ENCODE measurements at regions not wholly inside any gene's neighbourhood (a gene's known extent, or its start where the extent isn't known, plus 50 kb on each side); places are given as distances from the start of the nearest gene placed in this dataset.

- Histone ChIP-seq H3K79me2 (ENCODE audit: insufficient read depth, low read length) (no peaks in the 10 kb centered on the region), H2AFZ (ENCODE audit: low read depth, low read length, poor library complexity, severe bottlenecking) (no peak overlapping the region), H3K9ac (ENCODE audit: low read length) (no peak overlapping the region), H4K20me1 (ENCODE audit: insufficient read depth) (no peaks in the 10 kb centered on the region), H3K9me3 (ENCODE audit: control insufficient read depth in 1 of 2, insufficient read depth in 1 of 2, low read depth in 1 of 2, low read length in 2 of 2) (no peaks in the 10 kb centered on the region; a peak in 1 of 4 replicates), H3K4me1 (ENCODE audit: control insufficient read depth in 1 of 2, insufficient read depth in 2 of 2, low read length in 2 of 2) (no peaks in the 10 kb centered on the region), H3K27me3 (ENCODE audit: insufficient read depth, low read length) (no peaks in the 10 kb centered on the region), H3K4me3 (replicated peaks in 1 of 2; ENCODE audit: low read depth in 1 of 2, low read length in 2 of 2) (no peak overlapping the region), H3K36me3 (ENCODE audit: control insufficient read depth in 1 of 2, insufficient read depth in 2 of 2, low read length in 2 of 2) (no peaks in the 10 kb centered on the region), H3K9me2 (ENCODE audit: insufficient read depth) (no peaks in the 10 kb centered on the region), H3K27ac (ENCODE audit: low read depth, low read length) (no peak overlapping the region), H3K4me2 (ENCODE audit: low read length) (no peak overlapping the region)
- ATAC-seq (no peak), DNase-seq (ENCODE audit: low read depth, low spot score) (no peak)
- no peak for TF ChIP-seq CEBPB (IDR thresholded peaks at IDR 0.05; ENCODE audit: low read depth)
- TF ChIP-seq JUND (IDR thresholded peaks at IDR 0.05): no peak
- POLR2A ChIA-PET: no interaction called here
- CTCF ChIA-PET: no interaction called here
- RAD21 ChIA-PET (ENCODE audit: low non-redundant PET in 1 of 2, low total read pairs in 2 of 2, uncharacterized antibody in 2 of 2, unreplicated experiment in 2 of 2): no interaction called here
- no TSS peak for BruUV-seq (replicated peaks)
- intact Hi-C loops (cut with micrococcal nuclease): no loop called here
Measured at GRCh38 chr6:163776906-163777686, 362.6 kb downstream of the QKI start.

- H3K27ac ChIP-seq (ENCODE audit: low read depth, low read length): no peak overlapping the region
- RAD21 ChIA-PET (ENCODE audit: low non-redundant PET in 1 of 2, low total read pairs in 2 of 2, uncharacterized antibody in 2 of 2, unreplicated experiment in 2 of 2): no interaction called here
- CTCF ChIA-PET: no interaction called here
- DNase-seq (ENCODE audit: low read depth, low spot score) (no peak), ATAC-seq (no peak)
- H3K27me3 ChIP-seq (ENCODE audit: insufficient read depth, low read length): no peaks in the 10 kb centered on the region
- H2AFZ ChIP-seq (ENCODE audit: low read depth, low read length, poor library complexity, severe bottlenecking): no peak overlapping the region
- TF ChIP-seq TCF7L2 (IDR thresholded peaks at IDR 0.05; ENCODE audit: borderline replicate concordance, extremely low read depth, insufficient read depth, insufficient read length): no peak
- no peak for TF ChIP-seq SIN3A (IDR thresholded peaks at IDR 0.05; ENCODE audit: low read depth)
- TF ChIP-seq REST (IDR thresholded peaks at IDR 0.05; ENCODE audit: low read depth): no peak
- no peak for TF ChIP-seq CBX3 (IDR thresholded peaks at IDR 0.05; ENCODE audit: low read depth)
- intact Hi-C loops (cut with micrococcal nuclease): no loop called here
- no peak overlapping the region for H3K4me2 ChIP-seq (ENCODE audit: low read length)
- BruUV-seq (replicated peaks): no TSS peak
- no peak overlapping the region for H3K4me3 ChIP-seq (replicated peaks in 1 of 2; ENCODE audit: low read depth in 1 of 2, low read length in 2 of 2)
- no peaks in the 10 kb centered on the region; a peak in 1 of 4 replicates for H3K9me3 ChIP-seq (ENCODE audit: control insufficient read depth in 1 of 2, insufficient read depth in 1 of 2, low read depth in 1 of 2, low read length in 2 of 2)
- H4K20me1 ChIP-seq (ENCODE audit: insufficient read depth): no peaks in the 10 kb centered on the region
- H3K4me1 ChIP-seq (ENCODE audit: control insufficient read depth in 1 of 2, insufficient read depth in 2 of 2, low read length in 2 of 2): no peaks in the 10 kb centered on the region
- POLR2A ChIA-PET: no interaction called here
- H3K9me2 ChIP-seq (ENCODE audit: insufficient read depth): no peaks in the 10 kb centered on the region
- H3K79me2 ChIP-seq (ENCODE audit: insufficient read depth, low read length): no peaks in the 10 kb centered on the region
- no peaks in the 10 kb centered on the region for H3K36me3 ChIP-seq (ENCODE audit: control insufficient read depth in 1 of 2, insufficient read depth in 2 of 2, low read length in 2 of 2)
- H3K9ac ChIP-seq (ENCODE audit: low read length): no peak overlapping the region
Measured at GRCh38 chr6:163776196-163776905, 361.8 kb downstream of the QKI start.
